SK-N-SH (cell line): ENCODE measurements at regions not wholly inside any gene's neighbourhood (a gene's known extent, or its start where the extent isn't known, plus 50 kb on each side); places are given as distances from the start of the nearest gene placed in this dataset.
A peak's percentile ranks its signal among the peaks of the same experiment; 100 is the strongest.

Source experiments
- CTCF ChIA-PET: fragments of 300-600, 350-600 bp; formaldehyde crosslinking; extraction: SDS; loops from one replicate; lab custom pipeline; 2021; lab: Yijun Ruan, JAX
- POLR2A ChIA-PET: fragments of 350-600 bp; sonication (Branson Sonifier 250); formaldehyde crosslinking; extraction: SDS; loops from one replicate; lab custom pipeline; 2020; ENCODE audit warnings: antibody characterized with exemption, inconsistent platforms; lab: Yijun Ruan, JAX
- DNase-seq: peaks from one replicate; pipeline ENCODE4 v3.0.0; 2012
- H2AFZ ChIP-seq: fragments of 200-600 bp; sonication (generic); 2 replicates; pipeline ENCODE4 v1.8.1; 2016; ENCODE audit warnings: antibody characterized with exemption, mild to moderate bottlenecking, low read depth
- H3F3A ChIP-seq: fragments of 200-600 bp; sonication (generic); replicated peaks from 2 replicates; pipeline ENCODE3; 2016; ENCODE audit warnings: antibody characterized with exemption, mild to moderate bottlenecking; ENCODE audit not compliant: insufficient read depth
- H3K27ac ChIP-seq, 2 experiments: fragments of 200-500 bp in 1 of 2; fragments of 200-600 bp in 1 of 2; sonication (Bioruptor generic) in 1 of 2; sonication (generic), shearing (Covaris generic) in 1 of 2; 2 replicates each; pipeline versions ENCODE4 v1.5.1 to v1.6.1; 2014 to 2016; ENCODE audit warnings: low read depth in 2 of 2, inconsistent platforms in 1 of 2, low read length in 1 of 2, mild to moderate bottlenecking in 1 of 2, mixed read lengths in 1 of 2
- H3K27me3 ChIP-seq: fragments of 200-600 bp; sonication (generic), shearing (Covaris generic); 2 replicates; pipeline ENCODE4 v1.6.1; 2016; ENCODE audit warnings: mixed run types; ENCODE audit not compliant: insufficient read depth
- H3K36me3 ChIP-seq, 2 experiments: fragments of 200-500 bp in 1 of 2; fragments of 200-600 bp in 1 of 2; sonication (Bioruptor generic) in 1 of 2; sonication (generic) in 1 of 2; replicated peaks in 1 of 2; 2 replicates each; pipeline versions ENCODE3 to v1.5.1; 2014 to 2016; ENCODE audit warnings: low read length in 1 of 2, mild to moderate bottlenecking in 1 of 2; ENCODE audit not compliant: insufficient read depth in 2 of 2, control insufficient read depth in 1 of 2
- H3K4me1 ChIP-seq, 2 experiments: fragments of 200-500 bp in 1 of 2; fragments of 200-600 bp in 1 of 2; sonication (Bioruptor generic) in 1 of 2; sonication (generic), shearing (Covaris generic) in 1 of 2; 2 replicates each; pipeline versions ENCODE4 v1.5.1 to v1.6.1; 2014 to 2016; ENCODE audit warnings: low read depth in 1 of 2, low read length in 1 of 2, mixed run types in 1 of 2; ENCODE audit not compliant: insufficient read depth in 2 of 2, control insufficient read depth in 1 of 2
- H3K4me2 ChIP-seq: fragments of 200-600 bp; sonication (generic), shearing (Covaris generic); 2 replicates; pipeline ENCODE4 v1.6.1; 2017; ENCODE audit warnings: mixed run types
- H3K4me3 ChIP-seq, 2 experiments: fragments of 200-500 bp in 1 of 2; fragments of 200-600 bp in 1 of 2; sonication (Bioruptor generic) in 1 of 2; sonication (generic), shearing (Covaris generic) in 1 of 2; 2 replicates each; pipeline versions ENCODE4 v1.5.1 to v1.8.1; 2014 to 2016; ENCODE audit warnings: low read depth in 2 of 2, inconsistent platforms in 1 of 2, low read length in 1 of 2, mild to moderate bottlenecking in 1 of 2, mixed read lengths in 1 of 2, moderate library complexity in 1 of 2
- H3K79me2 ChIP-seq: fragments of 200-600 bp; sonication (generic); 2 replicates; pipeline ENCODE4 v1.8.1; 2017; ENCODE audit warnings: mild to moderate bottlenecking; ENCODE audit not compliant: insufficient read depth
- H3K9ac ChIP-seq: fragments of 200-600 bp; sonication (generic); 2 replicates; pipeline ENCODE4 v1.6.1; 2017; ENCODE audit warnings: mixed run types
- H3K9me2 ChIP-seq: fragments of 200-600 bp; sonication (generic); 2 replicates; pipeline ENCODE4 v1.6.1; 2017; ENCODE audit warnings: mixed run types
- H3K9me3 ChIP-seq: fragments of 200-600 bp; sonication (generic); 2 replicates; pipeline ENCODE4 v1.6.1; 2017; ENCODE audit warnings: mixed run types, mild to moderate bottlenecking, moderate library complexity
- H4K20me1 ChIP-seq: fragments of 200-600 bp; sonication (generic); 2 replicates; pipeline ENCODE4 v1.6.1; 2017; ENCODE audit warnings: mild to moderate bottlenecking, mixed run types; ENCODE audit not compliant: insufficient read depth
- CHD2 ChIP-seq: fragments of 150-350 bp; IDR thresholded peaks from 2 replicates; pipeline ENCODE4 v1.6.1; 2018; ENCODE audit warnings: low read length; ENCODE audit not compliant: partially characterized antibody
- ELF1 ChIP-seq: IDR thresholded peaks from 2 replicates; pipeline ENCODE4 v1.4.0; 2012
- EP300 ChIP-seq, 2 experiments: IDR thresholded peaks; 2 replicates each; pipeline versions ENCODE4 v1.4.0 to v1.6.1; 2012; ENCODE audit warnings: borderline replicate concordance in 1 of 2, low read depth in 1 of 2, low read length in 1 of 2
- EZH2phosphoT487 ChIP-seq: fragments of 200-600 bp; sonication (generic); IDR thresholded peaks from 2 replicates; pipeline ENCODE4 v1.6.1; 2017; ENCODE audit warnings: low read depth, mixed run types, mild to moderate bottlenecking, antibody characterized with exemption, moderate library complexity, borderline replicate concordance
- FOXM1 ChIP-seq: IDR thresholded peaks from 2 replicates; pipeline ENCODE4 v1.4.0; 2012; ENCODE audit warnings: low read depth, mild to moderate bottlenecking
- GATA2 ChIP-seq: sonication (generic); formaldehyde crosslinking; IDR thresholded peaks from 2 replicates; pipeline ENCODE4 v1.5.0; 2020; ENCODE audit warnings: mild to moderate bottlenecking, missing genetic modification reagents
- JUND ChIP-seq: IDR thresholded peaks from 2 replicates; pipeline ENCODE4 v1.4.0; 2012
- MEF2A ChIP-seq: IDR thresholded peaks from 2 replicates; pipeline ENCODE4 v1.4.0; 2012; ENCODE audit warnings: low read depth, borderline replicate concordance
- MXI1 ChIP-seq: IDR thresholded peaks from 2 replicates; pipeline ENCODE4 v1.6.1; 2012; ENCODE audit warnings: mild to moderate bottlenecking, low read depth, low read length, improper control_type of control experiment
- NFIC ChIP-seq: IDR thresholded peaks from 2 replicates; pipeline ENCODE4 v1.4.0; 2012; ENCODE audit warnings: borderline replicate concordance
- NRF1 ChIP-seq: IDR thresholded peaks from 2 replicates; pipeline ENCODE4 v1.6.1; 2012; ENCODE audit warnings: low read depth, mild to moderate bottlenecking, low read length
- POLR2AphosphoS5 ChIP-seq: IDR thresholded peaks from 2 replicates; pipeline ENCODE4 v1.6.1; 2012; ENCODE audit warnings: low read depth, low read length
- SIN3A ChIP-seq: IDR thresholded peaks from 2 replicates; pipeline ENCODE4 v1.6.1; 2012; ENCODE audit warnings: low read depth, mild to moderate bottlenecking, low read length, moderate library complexity, borderline replicate concordance
- TAF1 ChIP-seq: IDR thresholded peaks from 2 replicates; pipeline ENCODE4 v1.6.1; 2012; ENCODE audit warnings: low read depth, mild to moderate bottlenecking, low read length, moderate library complexity, borderline replicate concordance
- YY1 ChIP-seq: IDR thresholded peaks from 2 replicates; pipeline ENCODE4 v1.4.0; 2012; ENCODE audit warnings: low read depth, mild to moderate bottlenecking
- ZBTB33 ChIP-seq: IDR thresholded peaks from 2 replicates; pipeline ENCODE4 v1.4.0; 2012; ENCODE audit warnings: low read depth, borderline replicate concordance
- WGBS: methylation state at CpG from one replicate; pipeline ENCODE4 v1.1.6; 2017; ENCODE audit warnings: low lambda C conversion rate; 5-methylcytosine and 5-hydroxymethylcytosine counted together
- TF ChIP-seq, protein P1 (sequence below): fragments of 150-350 bp; IDR thresholded peaks from 2 replicates; pipeline ENCODE4 v1.6.1; 2016; ENCODE audit warnings: mild to moderate bottlenecking, low read depth, low read length
- TF ChIP-seq, protein P2 (sequence below): IDR thresholded peaks from 2 replicates; pipeline ENCODE4 v1.4.0; 2012; ENCODE audit warnings: low read depth
- TF ChIP-seq, protein P3 (sequence below): fragments of 150-350 bp; IDR thresholded peaks from 2 replicates; pipeline ENCODE4 v1.6.1; 2017; ENCODE audit warnings: antibody characterized with exemption, low read length, low read depth, borderline replicate concordance
- TF ChIP-seq, protein P4 (sequence below): IDR thresholded peaks from 2 replicates; pipeline ENCODE4 v1.6.1; 2012; ENCODE audit warnings: mild to moderate bottlenecking, low read depth, low read length, moderate library complexity
- TF ChIP-seq, protein P5 (sequence below): IDR thresholded peaks from 2 replicates; pipeline ENCODE4 v1.4.0; 2012; ENCODE audit warnings: low read depth, borderline replicate concordance

DNA sequence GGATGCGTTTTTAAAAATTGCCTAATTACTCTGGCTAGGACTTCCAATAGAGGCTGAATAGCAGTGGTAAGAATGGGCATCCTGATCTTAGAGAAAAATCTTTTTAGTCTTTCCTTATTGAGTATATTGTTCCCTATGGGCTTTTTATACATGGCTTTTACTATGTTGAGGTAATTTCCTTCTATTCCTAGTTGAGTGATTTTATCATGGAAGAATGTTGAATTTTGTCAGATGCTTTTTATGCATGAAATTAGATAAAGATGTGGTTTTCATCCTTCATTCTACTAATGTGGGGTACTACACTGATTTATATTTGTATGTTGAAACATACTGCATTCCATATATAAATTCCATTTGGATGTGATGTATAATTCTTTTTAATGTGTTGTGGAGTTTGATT is 2673.8 kb downstream of the PCDH9 start (continued):
- TF ChIP-seq YY1 (no peak), MEF2A (peak; percentile 74), ZBTB33 (no peak), CHD2 (no peak)
- TF ChIP-seq, protein P1, sequence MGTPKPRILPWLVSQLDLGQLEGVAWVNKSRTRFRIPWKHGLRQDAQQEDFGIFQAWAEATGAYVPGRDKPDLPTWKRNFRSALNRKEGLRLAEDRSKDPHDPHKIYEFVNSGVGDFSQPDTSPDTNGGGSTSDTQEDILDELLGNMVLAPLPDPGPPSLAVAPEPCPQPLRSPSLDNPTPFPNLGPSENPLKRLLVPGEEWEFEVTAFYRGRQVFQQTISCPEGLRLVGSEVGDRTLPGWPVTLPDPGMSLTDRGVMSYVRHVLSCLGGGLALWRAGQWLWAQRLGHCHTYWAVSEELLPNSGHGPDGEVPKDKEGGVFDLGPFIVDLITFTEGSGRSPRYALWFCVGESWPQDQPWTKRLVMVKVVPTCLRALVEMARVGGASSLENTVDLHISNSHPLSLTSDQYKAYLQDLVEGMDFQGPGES, result no peak

DNA sequence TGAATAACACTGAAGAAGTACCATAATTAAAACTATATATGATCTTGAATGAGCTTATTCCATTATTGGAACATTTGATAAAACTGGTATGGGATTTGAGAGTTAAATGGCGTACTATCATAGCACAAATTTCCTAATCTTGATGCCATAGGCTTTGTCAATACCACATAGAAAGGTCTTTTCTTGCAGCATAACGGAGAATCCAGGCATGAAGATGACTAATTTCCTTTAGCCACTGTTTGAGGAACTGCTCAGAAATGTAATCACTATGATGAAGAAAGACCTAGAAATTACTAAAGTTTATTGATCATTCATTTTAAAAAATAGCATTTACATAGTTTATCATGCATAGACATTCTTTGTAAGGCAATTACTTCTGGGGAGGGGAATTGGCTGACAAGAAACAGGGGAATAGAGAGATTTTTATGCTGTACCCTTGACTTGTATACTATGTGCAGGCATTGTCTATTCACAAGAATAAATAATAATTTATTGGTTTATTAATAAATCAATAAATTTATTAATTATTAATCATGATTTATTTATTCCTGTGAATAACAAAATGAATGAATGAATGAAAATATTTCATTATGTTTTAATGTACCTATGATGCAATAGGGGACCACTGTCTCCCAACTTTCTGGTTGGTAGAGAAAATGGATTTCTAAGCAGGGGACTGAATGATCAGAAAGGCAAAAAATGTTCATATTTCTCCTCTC is 2676.6 kb downstream of the PCDH9 start:
- WGBS, result 87% methylated on average over 2 of the region's 2 CpGs
- CTCF ChIA-PET, result no interaction called here
- DNase-seq, result no peak
- TF ChIP-seq SIN3A (no peak), NFIC (no peak), EP300 (IDR thresholded peaks at IDR 0.05; ENCODE audit: borderline replicate concordance in 1 of 2, low read depth in 1 of 2, low read length in 1 of 2) (no peak), FOXM1 (no peak), GATA2 (CRISPR knock-in tag) (no peak), ELF1 (no peak), EZH2phosphoT487 (no peak), NRF1 (no peak), TAF1 (no peak), POLR2AphosphoS5 (no peak), JUND (no peak), MXI1 (no peak)
- TF ChIP-seq, protein P2, sequence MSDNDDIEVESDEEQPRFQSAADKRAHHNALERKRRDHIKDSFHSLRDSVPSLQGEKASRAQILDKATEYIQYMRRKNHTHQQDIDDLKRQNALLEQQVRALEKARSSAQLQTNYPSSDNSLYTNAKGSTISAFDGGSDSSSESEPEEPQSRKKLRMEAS, result no peak
- TF ChIP-seq, protein P3, sequence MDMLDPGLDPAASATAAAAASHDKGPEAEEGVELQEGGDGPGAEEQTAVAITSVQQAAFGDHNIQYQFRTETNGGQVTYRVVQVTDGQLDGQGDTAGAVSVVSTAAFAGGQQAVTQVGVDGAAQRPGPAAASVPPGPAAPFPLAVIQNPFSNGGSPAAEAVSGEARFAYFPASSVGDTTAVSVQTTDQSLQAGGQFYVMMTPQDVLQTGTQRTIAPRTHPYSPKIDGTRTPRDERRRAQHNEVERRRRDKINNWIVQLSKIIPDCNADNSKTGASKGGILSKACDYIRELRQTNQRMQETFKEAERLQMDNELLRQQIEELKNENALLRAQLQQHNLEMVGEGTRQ, result no peak
- TF ChIP-seq, protein P4, sequence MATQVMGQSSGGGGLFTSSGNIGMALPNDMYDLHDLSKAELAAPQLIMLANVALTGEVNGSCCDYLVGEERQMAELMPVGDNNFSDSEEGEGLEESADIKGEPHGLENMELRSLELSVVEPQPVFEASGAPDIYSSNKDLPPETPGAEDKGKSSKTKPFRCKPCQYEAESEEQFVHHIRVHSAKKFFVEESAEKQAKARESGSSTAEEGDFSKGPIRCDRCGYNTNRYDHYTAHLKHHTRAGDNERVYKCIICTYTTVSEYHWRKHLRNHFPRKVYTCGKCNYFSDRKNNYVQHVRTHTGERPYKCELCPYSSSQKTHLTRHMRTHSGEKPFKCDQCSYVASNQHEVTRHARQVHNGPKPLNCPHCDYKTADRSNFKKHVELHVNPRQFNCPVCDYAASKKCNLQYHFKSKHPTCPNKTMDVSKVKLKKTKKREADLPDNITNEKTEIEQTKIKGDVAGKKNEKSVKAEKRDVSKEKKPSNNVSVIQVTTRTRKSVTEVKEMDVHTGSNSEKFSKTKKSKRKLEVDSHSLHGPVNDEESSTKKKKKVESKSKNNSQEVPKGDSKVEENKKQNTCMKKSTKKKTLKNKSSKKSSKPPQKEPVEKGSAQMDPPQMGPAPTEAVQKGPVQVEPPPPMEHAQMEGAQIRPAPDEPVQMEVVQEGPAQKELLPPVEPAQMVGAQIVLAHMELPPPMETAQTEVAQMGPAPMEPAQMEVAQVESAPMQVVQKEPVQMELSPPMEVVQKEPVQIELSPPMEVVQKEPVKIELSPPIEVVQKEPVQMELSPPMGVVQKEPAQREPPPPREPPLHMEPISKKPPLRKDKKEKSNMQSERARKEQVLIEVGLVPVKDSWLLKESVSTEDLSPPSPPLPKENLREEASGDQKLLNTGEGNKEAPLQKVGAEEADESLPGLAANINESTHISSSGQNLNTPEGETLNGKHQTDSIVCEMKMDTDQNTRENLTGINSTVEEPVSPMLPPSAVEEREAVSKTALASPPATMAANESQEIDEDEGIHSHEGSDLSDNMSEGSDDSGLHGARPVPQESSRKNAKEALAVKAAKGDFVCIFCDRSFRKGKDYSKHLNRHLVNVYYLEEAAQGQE, result no peak
- TF ChIP-seq, protein P5, sequence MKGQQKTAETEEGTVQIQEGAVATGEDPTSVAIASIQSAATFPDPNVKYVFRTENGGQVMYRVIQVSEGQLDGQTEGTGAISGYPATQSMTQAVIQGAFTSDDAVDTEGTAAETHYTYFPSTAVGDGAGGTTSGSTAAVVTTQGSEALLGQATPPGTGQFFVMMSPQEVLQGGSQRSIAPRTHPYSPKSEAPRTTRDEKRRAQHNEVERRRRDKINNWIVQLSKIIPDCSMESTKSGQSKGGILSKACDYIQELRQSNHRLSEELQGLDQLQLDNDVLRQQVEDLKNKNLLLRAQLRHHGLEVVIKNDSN, result no peak

More for the DNA sequence above, 2676.6 kb downstream of the PCDH9 start:
- no peaks in the 10 kb centered on the region for H3K79me2 ChIP-seq
- H3K36me3 ChIP-seq, result no peaks in the 10 kb centered on the region
- no peaks in the 10 kb centered on the region for H3K27me3 ChIP-seq
- H3F3A ChIP-seq, result peaks cover 7% of the 10 kb centered on the region
- no peaks in the 10 kb centered on the region for H4K20me1 ChIP-seq
- no peak overlapping the region for H3K9ac ChIP-seq
- POLR2A ChIA-PET, result no interaction called here
- H3K4me2 ChIP-seq, result no peak overlapping the region
- H3K27ac ChIP-seq, result no peak overlapping the region
- no peak overlapping the region for H2AFZ ChIP-seq
- H3K9me3 ChIP-seq, result no peaks in the 10 kb centered on the region; the same call in 1 of the 2 replicates
- 0 out of 4 replicates have a peak, but pooled peaks cover 0 to 7% of the 10 kb centered on the region in 2 experiments for H3K4me1 ChIP-seq
- H3K4me3 ChIP-seq, result no peak overlapping the region
- H3K9me2 ChIP-seq, result no peaks in the 10 kb centered on the region
